ENCODE measurements at regions not wholly inside any gene's neighbourhood (a gene's known extent, or its start where the extent isn't known, plus 50 kb on each side); places are given as distances from the start of the nearest gene placed in this dataset.
"Not testable (repeated sequence)": the region's sequence is repeated elsewhere in the genome, so short reads cannot be mapped to it uniquely, and the experiment has no call there.

DNA sequence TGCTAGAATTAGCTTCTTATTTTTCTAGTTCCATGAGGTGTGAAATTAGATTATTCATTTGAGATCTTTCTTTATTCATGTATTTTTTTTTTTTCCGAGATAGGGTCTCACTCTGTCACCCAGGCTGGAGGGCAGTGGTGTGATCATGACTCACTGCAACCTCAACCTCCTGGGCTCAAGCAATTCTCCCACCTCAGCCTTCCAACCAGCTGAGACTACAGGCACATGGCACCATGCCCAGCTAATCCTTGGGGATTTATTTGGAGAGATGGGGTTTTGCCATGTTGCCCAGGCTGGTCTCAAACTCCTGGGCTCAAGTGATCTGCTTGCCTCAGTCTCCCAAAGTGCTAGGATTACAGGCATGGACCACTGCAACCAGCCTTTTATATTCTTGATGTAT lies 653.0 kb downstream of the ADCYAP1 start:
- not testable (repeated sequence) for TF ChIP-seq EZH2phosphoT487 (IDR thresholded peaks at IDR 0.05; ENCODE audit: insufficient read depth, low read depth); EZH2 (IDR thresholded peaks at IDR 0.05; ENCODE audit: insufficient read depth, poor library complexity, severe bottlenecking)
